ENCODE measurements at regions not wholly inside any gene's neighbourhood (a gene's known extent, or its start where the extent isn't known, plus 50 kb on each side); places are given as distances from the start of the nearest gene placed in this dataset.
"Not testable (repeated sequence)": the region's sequence is repeated elsewhere in the genome, so short reads cannot be mapped to it uniquely, and the experiment has no call there.

- no peak for DNase-seq (ENCODE audit: low read depth in 2 of 2)
Observed at GRCh38 chr2:7846607-7847006, 835.2 kb upstream of the ID2 start.

GRCh38 chr2:7847321-7847720, 834.5 kb upstream of the ID2 start:
- DNase-seq (ENCODE audit: low read depth in 2 of 2): no peak

GRCh38 chr2:7849027-7849426, 832.8 kb upstream of the ID2 start:
- no peak for DNase-seq (ENCODE audit: low read depth in 2 of 2)

DNA sequence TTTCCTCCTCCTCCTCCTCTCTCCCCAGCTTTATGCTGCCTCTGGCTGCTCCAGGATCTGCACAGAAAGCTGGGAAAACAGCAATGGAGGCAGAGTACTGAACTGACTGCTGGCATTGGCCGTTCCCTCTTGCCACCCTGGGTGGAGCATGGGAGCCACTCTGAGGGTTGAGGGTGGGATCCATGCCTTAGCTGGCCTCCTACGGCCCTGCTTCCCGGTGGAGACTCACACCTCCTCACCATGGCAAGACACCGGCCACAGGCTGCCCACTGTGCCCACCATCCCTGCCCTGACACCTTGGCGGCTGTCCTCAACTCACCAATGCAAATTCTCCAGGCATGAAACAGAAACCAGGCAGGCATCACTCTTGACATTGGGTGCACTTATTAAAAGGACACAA, 832.3 kb upstream of the ID2 start:
- no peak for DNase-seq (ENCODE audit: low read depth in 2 of 2)

DNA sequence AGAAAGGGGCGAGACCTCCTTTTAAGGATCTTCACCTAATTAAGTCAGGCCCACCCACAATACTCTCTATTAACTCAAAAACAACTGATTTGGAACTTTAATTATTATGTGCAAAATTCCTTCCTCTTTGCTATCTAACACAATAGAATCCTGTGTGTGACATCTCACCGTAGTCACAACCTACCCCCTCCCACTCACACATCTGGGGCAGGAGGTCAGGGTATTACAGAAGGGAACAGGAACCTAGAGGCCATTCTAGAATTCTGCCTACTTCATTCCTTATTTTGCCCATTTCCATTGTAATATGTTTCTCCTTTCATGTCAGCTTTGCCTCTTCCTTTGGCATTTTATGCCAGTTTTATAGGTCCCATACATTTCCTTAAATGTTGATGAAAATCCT, 829.3 kb upstream of the ID2 start:
- no peak for DNase-seq (ENCODE audit: low read depth in 2 of 2)

DNA sequence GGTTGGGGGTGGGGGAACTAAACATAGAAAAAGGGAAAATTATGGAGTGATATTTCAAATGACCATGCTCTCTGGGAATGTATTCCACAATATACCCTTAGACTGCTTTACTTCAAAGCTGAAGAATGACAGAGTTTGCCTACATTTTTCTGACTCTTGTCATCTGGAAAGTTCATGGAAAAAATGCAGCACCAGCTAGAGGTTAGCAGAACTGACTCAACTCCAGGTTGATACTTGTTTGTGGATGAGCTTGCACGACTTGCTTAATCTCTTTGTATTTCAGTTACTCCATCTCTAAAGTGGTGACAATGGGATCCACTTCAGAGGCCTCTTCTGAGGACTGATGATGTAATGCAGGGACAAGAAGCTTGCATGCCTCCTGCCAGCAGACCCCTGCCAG, 824.0 kb upstream of the ID2 start:
- no peak for DNase-seq (ENCODE audit: low read depth in 2 of 2)

DNA sequence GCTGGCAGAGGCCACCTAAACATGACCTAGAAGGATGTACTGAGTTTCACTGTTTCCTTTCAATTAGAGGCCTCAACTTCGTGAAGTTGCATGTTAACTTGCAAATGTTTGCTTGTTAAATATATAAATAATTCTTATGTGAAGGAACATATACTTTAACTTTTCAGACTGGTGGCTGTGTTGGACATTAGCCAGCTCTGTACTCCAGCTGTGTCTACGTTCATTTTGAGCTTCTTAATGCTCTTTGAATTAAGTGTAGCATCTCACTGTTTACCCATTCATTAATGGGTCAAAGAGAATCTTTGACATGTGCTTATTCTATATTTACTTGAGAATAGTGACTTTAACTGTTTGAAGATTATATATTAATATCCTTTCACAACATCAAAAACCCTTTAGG, 823.2 kb upstream of the ID2 start:
- DNase-seq (ENCODE audit: low read depth in 2 of 2): no peak

GRCh38 chr2:7860693-7861092, 821.2 kb upstream of the ID2 start:
- no peak for DNase-seq (ENCODE audit: low read depth in 2 of 2)

GRCh38 chr2:7861910-7862702, 819.8 kb upstream of the ID2 start:
- DNase-seq (ENCODE audit: low read depth in 2 of 2): no peak

DNA sequence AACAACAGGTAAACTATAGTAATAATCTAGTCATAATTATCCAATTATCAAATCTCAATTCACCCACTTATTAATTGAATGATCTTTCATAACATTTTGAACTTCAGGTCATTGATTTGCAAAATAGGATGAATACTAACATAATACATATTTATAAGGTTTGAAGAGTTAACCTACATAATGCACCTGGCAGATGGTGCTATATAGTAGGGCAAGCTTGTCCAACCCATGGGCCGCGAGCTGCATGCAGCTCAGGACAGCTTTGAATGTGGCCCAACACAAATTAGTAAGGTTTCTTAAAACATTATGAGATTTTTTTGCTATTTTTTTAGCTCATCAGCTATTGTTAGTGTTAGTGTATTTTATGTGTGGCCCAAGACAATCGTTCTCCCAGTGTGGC, 815.8 kb upstream of the ID2 start:
- no peak for DNase-seq (ENCODE audit: low read depth in 2 of 2)

DNA sequence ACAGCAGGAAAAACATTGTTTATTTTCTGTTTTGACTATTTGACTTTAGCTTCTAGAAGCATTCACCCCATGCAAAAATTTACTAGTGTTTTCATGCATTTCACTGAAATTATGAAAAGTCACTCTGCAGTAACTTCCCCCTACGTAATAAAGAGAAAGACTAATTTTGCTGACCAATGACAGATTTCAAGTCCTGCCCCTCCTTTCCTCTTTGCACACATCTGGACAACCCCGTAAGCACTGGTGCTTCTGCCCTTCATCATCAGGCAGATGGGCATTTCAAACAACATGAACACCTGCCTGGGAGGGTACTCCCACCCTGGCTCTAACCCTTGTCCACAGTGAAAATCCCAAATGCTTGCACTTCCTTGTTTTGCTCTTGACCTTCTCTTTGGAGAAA, 815.0 kb upstream of the ID2 start:
- DNase-seq (ENCODE audit: low read depth in 2 of 2): no peak

- DNase-seq (ENCODE audit: low read depth in 2 of 2): no peak
Observed at GRCh38 chr2:7867867-7868266, 814.0 kb upstream of the ID2 start.

DNA sequence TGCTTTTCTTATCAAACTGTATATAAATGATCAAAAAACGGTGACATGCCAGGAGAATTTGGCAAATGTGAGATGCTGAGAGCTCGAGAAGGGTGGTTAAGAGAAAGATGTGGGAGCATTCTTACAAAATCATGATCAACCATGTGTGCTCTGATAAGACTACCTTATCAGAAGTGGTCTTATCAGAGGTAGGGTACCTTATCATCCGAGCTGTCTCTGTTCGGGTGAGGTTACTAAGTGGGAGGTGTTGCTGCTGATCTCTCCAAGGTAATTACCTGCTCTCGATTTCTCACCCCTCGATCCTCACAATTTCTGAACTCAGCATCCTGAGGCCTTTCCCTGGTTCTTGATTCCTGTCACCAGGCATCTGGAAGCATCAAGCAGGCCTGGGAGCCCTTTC, 813.0 kb upstream of the ID2 start:
- no peak for DNase-seq (ENCODE audit: low read depth in 2 of 2)

DNA sequence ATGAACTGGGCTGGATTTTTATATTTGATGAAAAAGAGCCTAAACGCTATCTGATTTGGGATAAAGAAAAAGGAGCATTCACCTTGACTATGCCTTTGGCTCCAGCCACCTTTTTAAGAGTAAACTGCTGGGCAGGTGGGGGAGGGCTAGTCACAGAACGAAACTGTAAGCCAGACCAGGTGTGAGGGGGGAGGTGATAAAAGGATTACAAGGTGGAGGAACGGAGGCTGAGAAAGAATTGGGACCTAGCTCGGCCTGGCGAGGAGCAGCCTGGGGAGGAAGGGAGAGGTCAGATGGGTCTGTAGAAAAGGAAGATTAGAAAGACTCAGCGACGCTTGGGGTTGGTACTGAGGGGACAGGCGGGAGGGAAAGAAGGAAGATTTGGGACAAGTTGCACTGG, 805.4 kb upstream of the ID2 start:
- DNase-seq (ENCODE audit: low read depth in 2 of 2): not testable (repeated sequence)

DNA sequence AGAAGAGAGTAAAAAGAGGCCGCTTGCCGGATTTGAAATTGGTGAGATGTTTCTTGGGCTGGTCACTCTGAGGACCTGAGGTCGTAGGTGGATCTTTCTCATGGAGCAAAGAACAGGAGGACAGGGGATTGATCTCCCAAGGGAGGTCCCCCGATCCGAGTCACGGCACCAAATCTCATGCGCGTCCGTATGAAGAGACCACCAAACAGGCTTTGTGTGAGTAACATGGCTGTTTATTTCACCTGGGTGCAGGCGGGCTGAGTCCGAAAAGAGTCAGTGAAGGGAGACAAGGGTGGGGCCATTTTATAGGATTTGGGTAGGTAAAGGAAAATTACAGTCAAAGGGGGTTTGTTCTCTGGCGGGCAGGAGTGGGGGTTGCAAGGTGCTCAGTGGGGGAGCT, 803.6 kb upstream of the ID2 start:
- not testable (repeated sequence) for DNase-seq (ENCODE audit: low read depth in 2 of 2)

DNA sequence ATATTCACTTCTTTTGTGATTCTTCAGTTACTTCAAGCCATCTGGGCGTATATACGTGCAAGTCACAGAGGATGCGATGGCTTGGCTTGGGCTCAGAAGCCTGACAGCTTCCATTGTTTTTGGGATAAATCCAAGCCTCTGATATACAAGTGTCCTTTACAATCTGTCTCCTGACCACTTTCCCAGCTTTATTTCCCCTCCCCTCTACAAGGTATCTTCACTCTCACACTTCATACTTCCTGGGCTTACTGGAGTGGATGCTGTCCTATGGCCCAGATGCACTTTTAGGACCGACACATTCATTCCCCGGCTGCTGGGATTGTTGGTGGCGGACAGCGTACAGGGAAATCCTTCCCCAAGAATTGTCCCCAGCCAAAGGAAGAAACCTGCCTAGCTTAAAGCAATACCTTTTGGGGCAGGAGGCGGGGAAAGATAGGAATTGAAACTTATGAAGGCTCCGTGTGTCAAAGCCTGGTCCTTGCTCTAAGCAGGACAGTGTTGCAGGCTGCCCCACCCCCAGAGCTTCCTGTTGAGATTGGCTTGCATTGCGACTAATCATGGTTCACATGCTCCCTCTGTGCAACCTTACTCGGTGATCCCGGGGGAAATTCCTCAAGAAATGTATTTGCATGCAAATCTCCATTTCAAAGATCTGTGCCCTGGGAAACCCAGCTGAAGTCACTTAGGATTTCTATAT, 802.9 kb upstream of the ID2 start:
- no peak for DNase-seq (ENCODE audit: low read depth in 2 of 2)

GRCh38 chr2:7879483-7879835, 802.4 kb upstream of the ID2 start:
- no peak for DNase-seq (ENCODE audit: low read depth in 2 of 2)

- no peak for DNase-seq (ENCODE audit: low read depth in 2 of 2)
Observed at GRCh38 chr2:7880126-7880525, 801.7 kb upstream of the ID2 start.

DNA sequence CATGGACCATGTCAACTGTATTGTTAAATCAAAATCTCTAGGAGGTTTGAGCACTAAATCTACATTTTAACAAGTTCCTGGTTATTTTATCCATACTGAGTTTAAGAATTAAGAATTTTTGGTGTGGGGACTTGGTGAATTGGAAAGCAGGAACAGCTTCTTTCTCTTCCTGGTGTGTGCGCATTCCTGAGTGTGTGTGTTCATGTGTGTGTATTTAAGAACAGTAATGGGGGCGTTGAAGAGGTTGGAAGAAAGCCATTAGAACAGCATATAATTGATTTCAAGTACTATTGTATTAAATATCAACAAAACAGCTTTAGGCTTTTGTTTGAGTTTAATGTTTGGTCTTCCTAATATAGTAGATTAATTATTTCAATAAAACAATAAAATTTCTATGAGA, 801.3 kb upstream of the ID2 start:
- no peak for DNase-seq (ENCODE audit: low read depth in 2 of 2)

GRCh38 chr2:7881063-7881462, 800.8 kb upstream of the ID2 start:
- no peak for DNase-seq (ENCODE audit: low read depth in 2 of 2)

DNA sequence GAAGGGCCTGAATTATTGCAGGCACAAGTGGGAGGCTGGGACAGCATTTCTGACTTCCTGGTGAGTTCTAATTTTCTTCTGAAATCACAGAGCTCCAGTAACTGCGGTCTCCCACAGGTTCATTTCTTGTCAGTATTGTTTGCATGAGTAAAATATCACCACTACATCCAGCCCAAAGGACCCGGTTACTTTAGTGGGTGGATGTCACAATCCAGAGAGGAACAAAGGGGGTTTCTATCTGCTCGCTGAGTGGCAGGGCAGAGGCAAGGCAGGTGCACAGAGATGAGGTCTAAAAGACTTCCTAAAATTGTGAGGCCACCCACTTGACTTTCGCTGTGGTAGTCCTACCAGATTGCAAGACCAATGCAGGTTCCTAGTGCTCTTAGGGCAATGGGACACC, 800.4 kb upstream of the ID2 start:
- DNase-seq (ENCODE audit: low read depth in 2 of 2): no peak

- no peak for DNase-seq (ENCODE audit: low read depth in 2 of 2)
Observed at GRCh38 chr2:7882296-7882695, 799.6 kb upstream of the ID2 start.

GRCh38 chr2:7884338-7884737, 797.5 kb upstream of the ID2 start:
- DNase-seq (ENCODE audit: low read depth in 2 of 2): no peak

GRCh38 chr2:7886666-7887065, 795.2 kb upstream of the ID2 start:
- DNase-seq (ENCODE audit: low read depth in 2 of 2): no peak
